ENCODE measurements at regions not wholly inside any gene's neighbourhood (a gene's known extent, or its start where the extent isn't known, plus 50 kb on each side); places are given as distances from the start of the nearest gene placed in this dataset.

DNA sequence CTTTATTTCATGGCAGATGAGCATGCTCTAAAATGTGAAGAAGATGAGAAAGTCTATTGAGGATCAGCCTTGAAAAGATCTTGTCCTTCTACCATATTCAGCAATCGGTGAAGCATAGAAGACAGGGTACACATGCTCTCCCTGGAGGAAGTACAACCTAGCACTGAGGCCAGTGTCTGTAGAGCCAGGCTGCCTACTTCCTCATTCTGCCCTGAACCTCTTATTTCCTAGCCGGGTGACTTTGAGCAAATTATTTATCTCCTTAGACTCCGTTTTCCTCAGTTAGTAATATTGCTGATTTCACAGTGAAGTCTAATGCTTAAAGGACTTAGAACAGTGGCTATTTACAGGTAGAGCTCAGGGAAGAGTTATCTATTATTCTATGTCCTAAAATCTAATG, 58.4 kb downstream of the TMEM100 start:
- Histone ChIP-seq H3K4me3 (ENCODE audit: control extremely low read depth in 1 of 5, extremely low read depth in 1 of 5, insufficient read depth in 1 of 5, low read depth in 2 of 5, low read length in 4 of 5) (no peak overlapping the region), H3K27ac (ENCODE audit: low read length in 2 of 2) (peak overlapping the region in 1 of 2 donors; percentile 1), H3K27me3 (replicated peaks in 1 of 4; ENCODE audit: control extremely low read depth in 1 of 4, control insufficient read depth in 3 of 4, insufficient read depth in 4 of 4, low read length in 3 of 4) (peaks cover 0 to 6% (median 2%) of the 10 kb centered on the region in 4 experiments), H3K9ac (ENCODE audit: low read length) (no peak overlapping the region), H3K4me1 (ENCODE audit: control insufficient read depth in 2 of 2, insufficient read depth in 2 of 2, low read length in 2 of 2) (peaks cover 17 to 37% of the 10 kb centered on the region in 2 donors), H3K4me2 (replicated peaks; ENCODE audit: low read depth, low read length, poor library complexity, severe bottlenecking) (peak overlapping the region; percentile 44), H3K9me3 (ENCODE audit: control extremely low read depth in 1 of 3, control insufficient read depth in 2 of 3, insufficient read depth in 1 of 3, low read length in 2 of 3) (no peaks in the 10 kb centered on the region), H2AFZ (ENCODE audit: insufficient read depth, low read depth, low read length, poor library complexity, severe bottlenecking) (peak overlapping the region; percentile 12), H3K36me3 (replicated peaks in 1 of 2; ENCODE audit: control extremely low read depth in 1 of 2, control insufficient read depth in 1 of 2, extremely low read depth in 1 of 2, insufficient read depth in 2 of 2, low read length in 1 of 2) (no peaks in the 10 kb centered on the region), H3K79me2 (ENCODE audit: control insufficient read depth, insufficient read depth, low read length) (no peaks in the 10 kb centered on the region), H4K20me1 (ENCODE audit: control insufficient read depth, insufficient read depth, low read length, poor library complexity, severe bottlenecking) (no peaks in the 10 kb centered on the region)
- H3K27me3 Mint-ChIP-seq = no peaks in the 10 kb centered on the region
- ATAC-seq (ENCODE audit: low read depth) (peak; percentile 100), DNase-seq (peak; percentile 73)
- H3K27ac Mint-ChIP-seq = peak overlapping the region; percentile 12
- WGBS (ENCODE audit: insufficient coverage) = 0% methylated on average over 1 of the region's 3 CpGs
- ChIA-PET CTCF (no interaction called here), POLR2A (no interaction called here)
- no peaks in the 10 kb centered on the region for H3K9me3 Mint-ChIP-seq (ENCODE audit: insufficient read depth)
- TF ChIP-seq EZH2 (IDR thresholded peaks at IDR 0.05; ENCODE audit: borderline replicate concordance, insufficient read depth, low read depth, low read length, poor library complexity, severe bottlenecking) = no peak
- TF ChIP-seq, protein P1, sequence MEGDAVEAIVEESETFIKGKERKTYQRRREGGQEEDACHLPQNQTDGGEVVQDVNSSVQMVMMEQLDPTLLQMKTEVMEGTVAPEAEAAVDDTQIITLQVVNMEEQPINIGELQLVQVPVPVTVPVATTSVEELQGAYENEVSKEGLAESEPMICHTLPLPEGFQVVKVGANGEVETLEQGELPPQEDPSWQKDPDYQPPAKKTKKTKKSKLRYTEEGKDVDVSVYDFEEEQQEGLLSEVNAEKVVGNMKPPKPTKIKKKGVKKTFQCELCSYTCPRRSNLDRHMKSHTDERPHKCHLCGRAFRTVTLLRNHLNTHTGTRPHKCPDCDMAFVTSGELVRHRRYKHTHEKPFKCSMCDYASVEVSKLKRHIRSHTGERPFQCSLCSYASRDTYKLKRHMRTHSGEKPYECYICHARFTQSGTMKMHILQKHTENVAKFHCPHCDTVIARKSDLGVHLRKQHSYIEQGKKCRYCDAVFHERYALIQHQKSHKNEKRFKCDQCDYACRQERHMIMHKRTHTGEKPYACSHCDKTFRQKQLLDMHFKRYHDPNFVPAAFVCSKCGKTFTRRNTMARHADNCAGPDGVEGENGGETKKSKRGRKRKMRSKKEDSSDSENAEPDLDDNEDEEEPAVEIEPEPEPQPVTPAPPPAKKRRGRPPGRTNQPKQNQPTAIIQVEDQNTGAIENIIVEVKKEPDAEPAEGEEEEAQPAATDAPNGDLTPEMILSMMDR (IDR thresholded peaks at IDR 0.05) = no peak
- H3K4me1 Mint-ChIP-seq = peaks cover 50% of the 10 kb centered on the region
- peak overlapping the region; percentile 2 for H3K4me3 Mint-ChIP-seq
- intact Hi-C loops (cut with micrococcal nuclease) = no loop called here

DNA sequence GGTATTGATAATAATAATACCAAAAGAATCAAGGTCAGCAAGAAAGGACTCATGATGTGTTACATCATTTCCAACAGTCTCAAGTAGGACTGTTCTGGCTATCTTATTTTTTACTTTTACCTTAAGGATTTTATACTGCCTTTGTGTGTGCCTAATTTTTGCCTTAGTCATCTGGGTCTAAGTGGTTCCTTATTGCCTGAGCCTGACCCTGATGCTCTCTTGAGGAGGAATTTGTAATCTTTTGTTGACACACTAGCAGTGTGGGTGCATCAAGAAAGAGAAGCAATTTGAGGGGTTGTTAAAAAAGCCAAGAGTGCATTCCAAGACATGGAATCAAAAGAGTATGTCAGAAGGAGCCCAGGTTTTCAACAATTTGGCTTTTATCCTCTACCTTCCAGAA, 59.3 kb downstream of the TMEM100 start:
- intact Hi-C loops (cut with micrococcal nuclease) = no loop called here
- Histone ChIP-seq H3K79me2 (ENCODE audit: control insufficient read depth, insufficient read depth, low read length) (no peaks in the 10 kb centered on the region), H3K4me3 (ENCODE audit: control extremely low read depth in 1 of 5, extremely low read depth in 1 of 5, insufficient read depth in 1 of 5, low read depth in 2 of 5, low read length in 4 of 5) (no peak overlapping the region), H3K9ac (ENCODE audit: low read length) (no peak overlapping the region), H3K27me3 (replicated peaks in 1 of 4; ENCODE audit: control extremely low read depth in 1 of 4, control insufficient read depth in 3 of 4, insufficient read depth in 4 of 4, low read length in 3 of 4) (peaks cover 0 to under 1% (median 0%) of the 10 kb centered on the region in 4 experiments), H4K20me1 (ENCODE audit: control insufficient read depth, insufficient read depth, low read length, poor library complexity, severe bottlenecking) (no peaks in the 10 kb centered on the region), H3K36me3 (replicated peaks in 1 of 2; ENCODE audit: control extremely low read depth in 1 of 2, control insufficient read depth in 1 of 2, extremely low read depth in 1 of 2, insufficient read depth in 2 of 2, low read length in 1 of 2) (no peaks in the 10 kb centered on the region), H2AFZ (ENCODE audit: insufficient read depth, low read depth, low read length, poor library complexity, severe bottlenecking) (no peak overlapping the region), H3K9me3 (ENCODE audit: control extremely low read depth in 1 of 3, control insufficient read depth in 2 of 3, insufficient read depth in 1 of 3, low read length in 2 of 3) (no peaks in the 10 kb centered on the region), H3K4me1 (ENCODE audit: control insufficient read depth in 2 of 2, insufficient read depth in 2 of 2, low read length in 2 of 2) (peaks cover 17 to 37% of the 10 kb centered on the region in 2 donors), H3K27ac (ENCODE audit: low read length in 2 of 2) (no peak overlapping the region), H3K4me2 (replicated peaks; ENCODE audit: low read depth, low read length, poor library complexity, severe bottlenecking) (no peak overlapping the region)
- no peak for ATAC-seq (ENCODE audit: low read depth)
- ChIA-PET POLR2A (no interaction called here), CTCF (no interaction called here)
- TF ChIP-seq, protein P1 (IDR thresholded peaks at IDR 0.05) = no peak
- TF ChIP-seq EZH2 (IDR thresholded peaks at IDR 0.05; ENCODE audit: borderline replicate concordance, insufficient read depth, low read depth, low read length, poor library complexity, severe bottlenecking) = no peak
- peaks cover 1% of the 10 kb centered on the region for H3K27me3 Mint-ChIP-seq
- no peaks in the 10 kb centered on the region for H3K9me3 Mint-ChIP-seq (ENCODE audit: insufficient read depth)
- H3K4me1 Mint-ChIP-seq = peaks cover 50% of the 10 kb centered on the region
- no peak overlapping the region for H3K27ac Mint-ChIP-seq
- DNase-seq = no peak
- no peak overlapping the region for H3K4me3 Mint-ChIP-seq
